ENCODE measurements at regions not wholly inside any gene's neighbourhood (a gene's known extent, or its start where the extent isn't known, plus 50 kb on each side); places are given as distances from the start of the nearest gene placed in this dataset.

GRCh38 chr12:47520029-47520428 is 185.8 kb downstream of the RPAP3 start:
- no peaks in the 10 kb centered on the region for H3K4me1 ChIP-seq (ENCODE audit: control insufficient read depth, insufficient read depth, low read length)
- H3K4me2 ChIP-seq (ENCODE audit: control insufficient read depth, insufficient read depth), result no peak overlapping the region
- TF ChIP-seq ZBTB33 (IDR thresholded peaks at IDR 0.05) (no peak), FOS (IDR thresholded peaks at IDR 0.05; ENCODE audit: borderline replicate concordance, extremely low read depth, insufficient read length) (no peak), KAT2A (conservative IDR thresholded peaks at IDR 0.05; ENCODE audit: control insufficient read depth, low read depth, low read length) (no peak)
- intact Hi-C loops (cut with micrococcal nuclease; ENCODE audit: unreplicated experiment) (no loop called here), in situ Hi-C loops (cut with MboI) (no loop called here)
- H4K20me1 ChIP-seq (ENCODE audit: control insufficient read depth, insufficient read depth), result no peaks in the 10 kb centered on the region
- ChIA-PET SMC1A (ENCODE audit: uncharacterized antibody, unreplicated experiment) (no interaction called here), POLR2A (no interaction called here), RAD21 (ENCODE audit: unreplicated experiment) (no interaction called here), CTCF (no interaction called here)
- no peak overlapping the region for H2AFZ ChIP-seq (ENCODE audit: control insufficient read depth, low read depth, low read length)
- H3K9me3 ChIP-seq (replicated peaks; ENCODE audit: control insufficient read depth, insufficient read depth, low read length), result no peaks in the 10 kb centered on the region; the same call in 1 of the 3 replicates
- no peak overlapping the region for H3K9ac ChIP-seq (ENCODE audit: control insufficient read depth, insufficient read depth, low read length)
- DNase-seq (ENCODE audit: low read depth, low spot score), result no peak
- no peaks in the 10 kb centered on the region for H3K27me3 ChIP-seq (replicated peaks in 1 of 2; ENCODE audit: control insufficient read depth in 2 of 2, insufficient read depth in 2 of 2, low read length in 1 of 2)
- H3K4me3 ChIP-seq, result no peak overlapping the region
- BruUV-seq (replicated peaks), result no TSS peak
- ATAC-seq, result no peak
- no peak for FAIRE-seq
- H3K36me3 ChIP-seq (ENCODE audit: control insufficient read depth in 2 of 2, insufficient read depth in 2 of 2, low read length in 1 of 2), result no peaks in the 10 kb centered on the region
- H3K79me2 ChIP-seq (ENCODE audit: control insufficient read depth, insufficient read depth, low read length), result no peaks in the 10 kb centered on the region
- H3K27ac ChIP-seq (ENCODE audit: control insufficient read depth, insufficient read depth), result no peak overlapping the region

GRCh38 chr12:47517122-47517521 is 188.7 kb downstream of the RPAP3 start:
- RAD21 ChIA-PET (ENCODE audit: unreplicated experiment), result no interaction called here
- no TSS peak for BruUV-seq (replicated peaks)
- H3K9me3 ChIP-seq (replicated peaks; ENCODE audit: control insufficient read depth, insufficient read depth, low read length), result no peaks in the 10 kb centered on the region; the same call in 1 of the 3 replicates
- intact Hi-C loops (cut with micrococcal nuclease; ENCODE audit: unreplicated experiment), result no loop called here
- no peaks in the 10 kb centered on the region for H3K27me3 ChIP-seq (replicated peaks in 1 of 2; ENCODE audit: control insufficient read depth in 2 of 2, insufficient read depth in 2 of 2, low read length in 1 of 2)
- no peak overlapping the region for H3K4me3 ChIP-seq
- no peak for FAIRE-seq
- WGBS (ENCODE audit: insufficient coverage, insufficient replicate concordance, low lambda C conversion rate, missing lambda C conversion rate), result 23% methylated on average over 4 of the region's 4 CpGs
- no peak for ATAC-seq
- SMC1A ChIA-PET (ENCODE audit: uncharacterized antibody, unreplicated experiment), result no interaction called here
- in situ Hi-C loops (cut with MboI), result no loop called here
- CTCF ChIA-PET, result no interaction called here
- no peak for DNase-seq (ENCODE audit: low read depth, low spot score)
- no peaks in the 10 kb centered on the region for H4K20me1 ChIP-seq (ENCODE audit: control insufficient read depth, insufficient read depth)
- H3K79me2 ChIP-seq (ENCODE audit: control insufficient read depth, insufficient read depth, low read length), result no peaks in the 10 kb centered on the region
- H3K4me1 ChIP-seq (ENCODE audit: control insufficient read depth, insufficient read depth, low read length), result no peaks in the 10 kb centered on the region
- TF ChIP-seq RBBP5 (conservative IDR thresholded peaks at IDR 0.05) (no peak), TBL1XR1 (IDR thresholded peaks at IDR 0.05; ENCODE audit: low read depth, low read length) (no peak), SPI1 (IDR thresholded peaks at IDR 0.05; ENCODE audit: borderline replicate concordance, insufficient read depth, low read depth, low read length) (no peak), ETV6 (conservative IDR thresholded peaks at IDR 0.05 in 1 of 2, IDR thresholded peaks at IDR 0.05 in 1 of 2; ENCODE audit: borderline replicate concordance in 1 of 2, low read depth in 1 of 2) (no peak), EZH2 (IDR thresholded peaks at IDR 0.05; ENCODE audit: borderline replicate concordance, control insufficient read depth, low read depth, low read length) (no peak), E4F1 (IDR thresholded peaks at IDR 0.05; ENCODE audit: borderline replicate concordance, partially characterized antibody) (no peak)
- no peak overlapping the region for H2AFZ ChIP-seq (ENCODE audit: control insufficient read depth, low read depth, low read length)
- POLR2A ChIA-PET, result no interaction called here
- H3K36me3 ChIP-seq (ENCODE audit: control insufficient read depth in 2 of 2, insufficient read depth in 2 of 2, low read length in 1 of 2), result no peaks in the 10 kb centered on the region
- H3K27ac ChIP-seq (ENCODE audit: control insufficient read depth, insufficient read depth), result no peak overlapping the region
- H3K4me2 ChIP-seq (ENCODE audit: control insufficient read depth, insufficient read depth), result no peak overlapping the region
- H3K9ac ChIP-seq (ENCODE audit: control insufficient read depth, insufficient read depth, low read length), result no peak overlapping the region

Data from GM12878 (cell line).